Omental fat pad (tissue), 3 donors: ENCODE measurements at regions not wholly inside any gene's neighbourhood (a gene's known extent, or its start where the extent isn't known, plus 50 kb on each side); places are given as distances from the start of the nearest gene placed in this dataset.
"Not testable (repeated sequence)": the region's sequence is repeated elsewhere in the genome, so short reads cannot be mapped to it uniquely, and the experiment has no call there.

Experiments used
- ATAC-seq: fragments of 150-250 bp; one replicate; pipeline ENCODE4 v1.9.1; 2016; ENCODE audit warnings: mild to moderate bottlenecking, moderate library complexity; ENCODE audit not compliant: low FRiP score
- DNase-seq: peaks from one replicate; pipeline ENCODE4 v3.0.0-alpha.2; 2019; ENCODE audit warnings: low spot score
- TF ChIP-seq, protein P1 (sequence below), 3 donors: fragments of 450-650 bp; IDR thresholded peaks; one replicate each; pipeline ENCODE4 v1.5.1; 2016 to 2017; ENCODE audit warnings: antibody characterized with exemption in 3 of 3, mild to moderate bottlenecking in 3 of 3, moderate library complexity in 2 of 3

DNA sequence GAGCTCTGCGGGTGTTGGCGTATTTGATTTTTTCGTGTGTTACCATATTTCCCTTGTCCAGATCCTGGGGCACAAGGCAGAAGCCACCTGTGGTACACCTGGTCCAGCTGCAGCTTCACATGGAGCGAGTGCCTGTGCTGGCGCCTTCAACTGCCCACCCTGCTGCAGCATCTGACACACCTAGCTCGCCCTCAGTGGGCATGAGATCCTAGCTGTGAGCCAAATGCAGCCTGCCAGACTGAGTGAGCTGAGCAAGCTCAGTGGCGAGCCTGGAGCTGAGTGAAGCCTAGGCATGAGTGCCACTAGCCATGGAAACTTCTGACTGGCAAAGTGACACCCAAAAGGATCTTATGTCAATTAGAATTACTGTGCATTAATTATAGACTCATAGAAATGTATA, 1226.8 kb upstream of the FLRT2 start:
- no peak for ATAC-seq
- TF ChIP-seq, protein P1, sequence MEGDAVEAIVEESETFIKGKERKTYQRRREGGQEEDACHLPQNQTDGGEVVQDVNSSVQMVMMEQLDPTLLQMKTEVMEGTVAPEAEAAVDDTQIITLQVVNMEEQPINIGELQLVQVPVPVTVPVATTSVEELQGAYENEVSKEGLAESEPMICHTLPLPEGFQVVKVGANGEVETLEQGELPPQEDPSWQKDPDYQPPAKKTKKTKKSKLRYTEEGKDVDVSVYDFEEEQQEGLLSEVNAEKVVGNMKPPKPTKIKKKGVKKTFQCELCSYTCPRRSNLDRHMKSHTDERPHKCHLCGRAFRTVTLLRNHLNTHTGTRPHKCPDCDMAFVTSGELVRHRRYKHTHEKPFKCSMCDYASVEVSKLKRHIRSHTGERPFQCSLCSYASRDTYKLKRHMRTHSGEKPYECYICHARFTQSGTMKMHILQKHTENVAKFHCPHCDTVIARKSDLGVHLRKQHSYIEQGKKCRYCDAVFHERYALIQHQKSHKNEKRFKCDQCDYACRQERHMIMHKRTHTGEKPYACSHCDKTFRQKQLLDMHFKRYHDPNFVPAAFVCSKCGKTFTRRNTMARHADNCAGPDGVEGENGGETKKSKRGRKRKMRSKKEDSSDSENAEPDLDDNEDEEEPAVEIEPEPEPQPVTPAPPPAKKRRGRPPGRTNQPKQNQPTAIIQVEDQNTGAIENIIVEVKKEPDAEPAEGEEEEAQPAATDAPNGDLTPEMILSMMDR (IDR thresholded peaks at IDR 0.05) = no peak
- no peak for DNase-seq

DNA sequence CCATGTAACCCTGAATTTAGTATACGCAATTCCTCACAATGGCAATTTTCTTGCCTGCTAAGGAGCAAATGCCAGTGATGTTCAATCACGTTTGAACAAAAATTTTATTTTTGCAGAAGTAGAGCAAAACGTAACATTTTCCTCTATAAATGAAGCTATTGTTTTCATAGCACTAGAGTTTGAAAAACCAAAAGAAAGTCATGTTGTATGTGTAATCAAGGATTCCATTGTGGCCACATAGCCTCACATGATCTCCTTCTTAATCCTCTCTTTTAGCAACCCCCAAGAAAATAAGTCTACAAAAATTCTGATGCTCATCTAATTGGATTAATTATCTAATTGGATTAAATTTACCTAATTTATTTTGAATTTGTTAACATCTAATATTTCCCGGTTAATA, 1217.4 kb upstream of the FLRT2 start:
- ATAC-seq (no peak), DNase-seq (no peak)
- TF ChIP-seq, protein P1 (IDR thresholded peaks at IDR 0.05) = no peak

DNA sequence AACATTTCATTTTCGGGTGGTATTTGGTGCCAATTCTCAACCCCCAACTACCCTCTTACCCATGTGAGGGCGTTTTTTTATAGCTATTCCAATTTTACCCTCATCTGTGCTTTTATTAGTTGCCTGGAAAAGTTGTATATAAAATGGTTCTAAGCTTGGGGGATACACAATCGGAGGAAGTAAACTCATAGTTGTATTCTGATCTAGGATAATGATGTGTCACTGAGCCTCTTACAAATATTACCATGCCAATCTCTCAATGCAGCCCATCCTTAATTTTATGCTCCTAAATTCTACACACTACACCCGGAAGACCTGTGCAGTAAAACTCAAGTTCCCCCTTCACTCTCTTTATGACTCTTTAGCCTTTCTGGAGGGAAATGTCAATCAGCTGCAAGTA, 1206.5 kb upstream of the FLRT2 start:
- ATAC-seq (no peak), DNase-seq (no peak)
- TF ChIP-seq, protein P1 (IDR thresholded peaks at IDR 0.05) = no peak

DNA sequence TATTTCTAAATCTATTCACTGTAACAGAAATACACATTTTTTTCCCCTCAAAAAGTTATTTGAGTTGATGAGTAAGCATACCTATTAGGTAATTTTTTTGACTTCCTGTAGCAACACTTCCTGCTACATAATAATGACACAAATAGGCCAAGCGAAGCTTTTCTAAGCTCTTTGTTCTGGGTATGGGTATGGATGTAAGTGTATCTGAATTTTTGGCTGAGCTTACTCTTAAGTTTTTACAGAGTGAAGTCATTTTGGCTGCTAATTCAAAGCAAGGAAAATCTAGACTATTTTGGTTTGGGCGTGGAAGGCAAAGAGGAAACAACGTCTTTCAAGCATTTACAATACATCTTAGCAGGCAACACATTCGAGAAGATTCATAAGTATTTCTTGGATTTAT, 1206.0 kb upstream of the FLRT2 start:
- DNase-seq (no peak), ATAC-seq (peak; percentile 82)
- TF ChIP-seq, protein P1 (IDR thresholded peaks at IDR 0.05) = no peak

DNA sequence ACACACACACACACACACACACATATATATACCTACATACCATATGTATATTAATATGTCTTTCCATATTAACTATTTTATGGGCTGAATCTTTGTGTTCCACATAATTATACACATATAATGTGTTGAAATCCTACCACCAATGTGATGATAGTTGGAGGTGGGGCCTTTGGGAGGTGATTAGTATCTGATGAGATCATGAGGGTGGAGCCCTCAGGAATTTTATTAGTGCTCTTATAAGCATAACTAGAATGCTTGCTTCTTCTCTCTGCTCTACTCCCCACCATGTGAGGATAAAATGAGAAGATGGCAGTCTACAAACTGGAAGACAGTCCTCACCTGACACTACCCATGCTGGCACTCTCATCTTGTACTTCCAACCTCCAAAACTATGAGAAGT, 1193.5 kb upstream of the FLRT2 start:
- TF ChIP-seq, protein P1 (IDR thresholded peaks at IDR 0.05) = no peak

DNA sequence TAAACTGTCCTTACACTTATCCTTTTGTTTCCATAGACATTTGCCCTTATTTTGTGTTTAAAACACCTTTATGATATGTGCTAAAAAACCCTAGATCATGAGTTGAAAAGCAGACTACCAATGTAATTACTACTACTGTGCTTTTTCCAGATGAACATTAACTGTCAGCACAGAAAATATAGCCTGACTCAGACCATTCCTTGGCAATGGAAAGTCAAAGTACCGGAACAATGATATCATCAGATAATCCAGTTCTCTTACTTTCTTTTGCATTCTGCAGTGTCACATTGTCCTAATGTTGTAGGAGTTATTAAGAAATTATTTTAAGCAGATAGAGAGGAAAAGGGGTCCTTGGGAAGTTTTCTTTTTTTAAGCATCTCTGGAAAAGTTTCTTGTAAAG, 1189.0 kb upstream of the FLRT2 start:
- DNase-seq = no peak
- TF ChIP-seq, protein P1 (IDR thresholded peaks at IDR 0.05) = no peak
- ATAC-seq = no peak

More for the DNA sequence above, 1193.5 kb upstream of the FLRT2 start:
- DNase-seq (no peak), ATAC-seq (no peak)

DNA sequence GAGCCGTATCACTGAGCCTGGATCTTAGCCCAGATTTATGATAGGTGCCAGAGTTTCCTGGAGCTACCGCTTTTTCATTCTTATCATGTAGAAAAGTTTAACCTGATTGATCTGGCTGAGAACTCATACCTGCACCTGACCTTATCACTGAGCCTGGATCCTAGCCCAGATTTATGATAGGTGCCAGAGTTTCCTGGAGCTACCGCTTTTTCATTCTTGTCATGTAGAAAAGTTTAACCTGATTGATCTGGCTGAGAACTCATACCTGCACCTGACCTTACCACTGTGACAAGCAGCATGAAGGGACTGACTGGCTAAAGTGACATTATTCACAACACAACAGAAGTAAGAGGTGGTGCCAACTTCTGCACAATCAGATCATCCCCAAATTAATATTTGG, 1188.1 kb upstream of the FLRT2 start:
- not testable (repeated sequence) for DNase-seq, ATAC-seq

DNA sequence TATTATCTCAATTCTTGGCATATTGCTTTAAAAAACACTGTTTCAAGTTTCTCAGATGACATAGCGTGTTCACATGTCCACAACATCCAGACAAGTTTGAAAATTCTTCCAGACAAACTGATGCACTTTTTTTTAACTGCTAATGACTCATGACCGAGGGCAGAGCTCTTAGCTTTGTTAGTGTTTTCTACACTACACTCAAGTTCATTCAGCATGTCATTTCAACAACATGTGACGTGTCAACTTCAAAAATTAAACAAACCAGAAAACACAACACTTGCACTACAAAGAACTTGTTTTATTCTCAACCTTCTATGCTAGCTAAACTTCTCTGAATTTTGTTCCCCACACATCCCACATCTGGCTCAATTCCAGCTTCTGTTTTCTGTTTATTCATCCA, 1186.3 kb upstream of the FLRT2 start:
- TF ChIP-seq, protein P1 (IDR thresholded peaks at IDR 0.05) = no peak
- ATAC-seq (no peak), DNase-seq (no peak)
